ENCODE measurements at regions not wholly inside any gene's neighbourhood (a gene's known extent, or its start where the extent isn't known, plus 50 kb on each side); places are given as distances from the start of the nearest gene placed in this dataset.
A peak's percentile ranks its signal among the peaks of the same experiment; 100 is the strongest.
"Not testable (repeated sequence)": the region's sequence is repeated elsewhere in the genome, so short reads cannot be mapped to it uniquely, and the experiment has no call there.

GRCh38 chr16:59574296-59574695, 840.2 kb upstream of the GOT2 start:
- no peak for TF ChIP-seq JUND (IDR thresholded peaks at IDR 0.05; ENCODE audit: low read depth)
- in situ Hi-C loops (cut with HindIII; ENCODE audit: low pct_unique_long_range_greater_than_20kb, low sequenced_read_pairs), result no loop called here
- no peak for DNase-seq (ENCODE audit: low read depth in 1 of 2, low spot score in 1 of 2)

- in situ Hi-C loops (cut with HindIII; ENCODE audit: low pct_unique_long_range_greater_than_20kb, low sequenced_read_pairs), result no loop called here
- no peak for DNase-seq (ENCODE audit: low read depth in 1 of 2, low spot score in 1 of 2)
- no peak for TF ChIP-seq JUND (IDR thresholded peaks at IDR 0.05; ENCODE audit: low read depth)
Observed at GRCh38 chr16:59573528-59574271, 839.6 kb upstream of the GOT2 start.

- TF ChIP-seq JUND (IDR thresholded peaks at IDR 0.05; ENCODE audit: low read depth), result no peak
- in situ Hi-C loops (cut with HindIII; ENCODE audit: low pct_unique_long_range_greater_than_20kb, low sequenced_read_pairs), result no loop called here
- no peak for DNase-seq (ENCODE audit: low read depth in 1 of 2, low spot score in 1 of 2)
Observed at GRCh38 chr16:59567496-59567895, 833.4 kb upstream of the GOT2 start.

GRCh38 chr16:59566446-59566845, 832.3 kb upstream of the GOT2 start:
- DNase-seq (ENCODE audit: low read depth in 1 of 2, low spot score in 1 of 2), result no peak
- no peak for TF ChIP-seq JUND (IDR thresholded peaks at IDR 0.05; ENCODE audit: low read depth)
- in situ Hi-C loops (cut with HindIII; ENCODE audit: low pct_unique_long_range_greater_than_20kb, low sequenced_read_pairs), result no loop called here

- in situ Hi-C loops (cut with HindIII; ENCODE audit: low pct_unique_long_range_greater_than_20kb, low sequenced_read_pairs), result no loop called here
- TF ChIP-seq JUND (IDR thresholded peaks at IDR 0.05; ENCODE audit: low read depth), result no peak
- no peak for DNase-seq (ENCODE audit: low read depth in 1 of 2, low spot score in 1 of 2)
Observed at GRCh38 chr16:59558679-59559078, 824.6 kb upstream of the GOT2 start.

GRCh38 chr16:59552164-59552563, 818.0 kb upstream of the GOT2 start:
- in situ Hi-C loops (cut with HindIII; ENCODE audit: low pct_unique_long_range_greater_than_20kb, low sequenced_read_pairs), result no loop called here
- no peak for DNase-seq (ENCODE audit: low read depth in 1 of 2, low spot score in 1 of 2)
- no peak for TF ChIP-seq JUND (IDR thresholded peaks at IDR 0.05; ENCODE audit: low read depth)

GRCh38 chr16:59545721-59546120, 811.6 kb upstream of the GOT2 start:
- in situ Hi-C loops (cut with HindIII; ENCODE audit: low pct_unique_long_range_greater_than_20kb, low sequenced_read_pairs), result no loop called here
- DNase-seq (ENCODE audit: low read depth in 1 of 2, low spot score in 1 of 2), result no peak
- TF ChIP-seq JUND (IDR thresholded peaks at IDR 0.05; ENCODE audit: low read depth), result no peak

GRCh38 chr16:59543641-59544040, 809.5 kb upstream of the GOT2 start:
- DNase-seq (ENCODE audit: low read depth in 1 of 2, low spot score in 1 of 2), result no peak
- in situ Hi-C loops (cut with HindIII; ENCODE audit: low pct_unique_long_range_greater_than_20kb, low sequenced_read_pairs), result no loop called here
- TF ChIP-seq JUND (IDR thresholded peaks at IDR 0.05; ENCODE audit: low read depth), result no peak

- TF ChIP-seq JUND (IDR thresholded peaks at IDR 0.05; ENCODE audit: low read depth), result no peak
- no peak for DNase-seq (ENCODE audit: low read depth in 1 of 2, low spot score in 1 of 2)
- in situ Hi-C loops (cut with HindIII; ENCODE audit: low pct_unique_long_range_greater_than_20kb, low sequenced_read_pairs), result no loop called here
Observed at GRCh38 chr16:59540621-59541020, 806.5 kb upstream of the GOT2 start.

GRCh38 chr16:59535298-59535697, 801.2 kb upstream of the GOT2 start:
- no peak for TF ChIP-seq JUND (IDR thresholded peaks at IDR 0.05; ENCODE audit: low read depth)
- DNase-seq (ENCODE audit: low read depth in 1 of 2, low spot score in 1 of 2), result no peak
- in situ Hi-C loops (cut with HindIII; ENCODE audit: low pct_unique_long_range_greater_than_20kb, low sequenced_read_pairs), result no loop called here

- TF ChIP-seq JUND (IDR thresholded peaks at IDR 0.05; ENCODE audit: low read depth), result no peak
- peak; percentile 9 to 80 for DNase-seq (ENCODE audit: low read depth in 1 of 2, low spot score in 1 of 2)
- in situ Hi-C loops (cut with HindIII; ENCODE audit: low pct_unique_long_range_greater_than_20kb, low sequenced_read_pairs), result no loop called here
Observed at GRCh38 chr16:59527206-59527997, 793.3 kb upstream of the GOT2 start.

GRCh38 chr16:59522826-59523225, 788.7 kb upstream of the GOT2 start:
- DNase-seq (ENCODE audit: low read depth in 1 of 2, low spot score in 1 of 2), result no peak
- in situ Hi-C loops (cut with HindIII; ENCODE audit: low pct_unique_long_range_greater_than_20kb, low sequenced_read_pairs), result no loop called here
- no peak for TF ChIP-seq JUND (IDR thresholded peaks at IDR 0.05; ENCODE audit: low read depth)

GRCh38 chr16:59518721-59519120, 784.6 kb upstream of the GOT2 start:
- in situ Hi-C loops (cut with HindIII; ENCODE audit: low pct_unique_long_range_greater_than_20kb, low sequenced_read_pairs); DNase-seq (ENCODE audit: low read depth in 1 of 2, low spot score in 1 of 2): not testable (repeated sequence)
